Breast epithelium (tissue), 3 donors: ENCODE measurements at regions not wholly inside any gene's neighbourhood (a gene's known extent, or its start where the extent isn't known, plus 50 kb on each side); places are given as distances from the start of the nearest gene placed in this dataset.

Experiments
- POLR2AphosphoS5 ChIP-seq, 3 donors: sonication (generic); formaldehyde crosslinking; IDR thresholded peaks; one replicate each; pipeline ENCODE4 v1.6.1; 2017; ENCODE audit warnings: antibody characterized with exemption in 3 of 3
- TF ChIP-seq, protein P1 (sequence below), 3 donors: fragments of 450-650 bp; IDR thresholded peaks; one replicate each; pipeline ENCODE4 v1.5.1; 2016 to 2017; ENCODE audit warnings: antibody characterized with exemption in 3 of 3, mild to moderate bottlenecking in 3 of 3, moderate library complexity in 3 of 3

DNA sequence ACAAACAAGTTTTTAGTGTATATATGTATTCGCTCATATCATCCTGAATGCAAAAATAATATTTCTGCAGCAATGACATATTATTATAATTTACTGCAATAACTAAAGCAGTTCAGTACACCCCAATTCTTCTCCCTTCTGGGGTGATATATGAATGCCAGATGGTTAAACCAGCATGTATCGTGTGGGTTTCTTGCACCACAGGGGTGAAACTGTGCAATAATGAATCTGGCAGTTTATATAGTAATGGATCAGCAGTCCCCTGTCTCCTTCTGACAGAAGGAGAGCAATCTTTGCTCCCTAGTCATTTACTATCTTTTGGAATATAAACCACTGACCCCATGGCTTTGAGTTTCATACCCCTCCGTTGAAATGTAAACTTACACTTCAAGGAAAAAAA is 228.6 kb upstream of the KLHL1 start:
- TF ChIP-seq, protein P1, sequence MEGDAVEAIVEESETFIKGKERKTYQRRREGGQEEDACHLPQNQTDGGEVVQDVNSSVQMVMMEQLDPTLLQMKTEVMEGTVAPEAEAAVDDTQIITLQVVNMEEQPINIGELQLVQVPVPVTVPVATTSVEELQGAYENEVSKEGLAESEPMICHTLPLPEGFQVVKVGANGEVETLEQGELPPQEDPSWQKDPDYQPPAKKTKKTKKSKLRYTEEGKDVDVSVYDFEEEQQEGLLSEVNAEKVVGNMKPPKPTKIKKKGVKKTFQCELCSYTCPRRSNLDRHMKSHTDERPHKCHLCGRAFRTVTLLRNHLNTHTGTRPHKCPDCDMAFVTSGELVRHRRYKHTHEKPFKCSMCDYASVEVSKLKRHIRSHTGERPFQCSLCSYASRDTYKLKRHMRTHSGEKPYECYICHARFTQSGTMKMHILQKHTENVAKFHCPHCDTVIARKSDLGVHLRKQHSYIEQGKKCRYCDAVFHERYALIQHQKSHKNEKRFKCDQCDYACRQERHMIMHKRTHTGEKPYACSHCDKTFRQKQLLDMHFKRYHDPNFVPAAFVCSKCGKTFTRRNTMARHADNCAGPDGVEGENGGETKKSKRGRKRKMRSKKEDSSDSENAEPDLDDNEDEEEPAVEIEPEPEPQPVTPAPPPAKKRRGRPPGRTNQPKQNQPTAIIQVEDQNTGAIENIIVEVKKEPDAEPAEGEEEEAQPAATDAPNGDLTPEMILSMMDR (IDR thresholded peaks at IDR 0.05) = no peak
- TF ChIP-seq POLR2AphosphoS5 (IDR thresholded peaks at IDR 0.05) = no peak
